ENCODE measurements at regions not wholly inside any gene's neighbourhood (a gene's known extent, or its start where the extent isn't known, plus 50 kb on each side); places are given as distances from the start of the nearest gene placed in this dataset.

GRCh38 chr20:58051367-58051766, 177.1 kb downstream of the ANKRD60 start:
- TF ChIP-seq CTCF (IDR thresholded peaks at IDR 0.05; ENCODE audit: insufficient read depth, low read length, poor library complexity, severe bottlenecking) (no peak), EZH2phosphoT487 (conservative IDR thresholded peaks at IDR 0.05; ENCODE audit: low read length) (no peak)
